Activated CD4-positive, alpha-beta T cell treated with anti-CD3 and anti-CD28 coated beads for 4 hours (primary cell): ENCODE measurements at regions not wholly inside any gene's neighbourhood (a gene's known extent, or its start where the extent isn't known, plus 50 kb on each side); places are given as distances from the start of the nearest gene placed in this dataset.
A peak's percentile ranks its signal among the peaks of the same experiment; 100 is the strongest.
"Not testable (repeated sequence)": the region's sequence is repeated elsewhere in the genome, so short reads cannot be mapped to it uniquely, and the experiment has no call there.

ENCODE experiments used
- DNase-seq, 2 donors: peaks; one replicate each; pipeline ENCODE4 v3.0.0-alpha.2; 2020

DNA sequence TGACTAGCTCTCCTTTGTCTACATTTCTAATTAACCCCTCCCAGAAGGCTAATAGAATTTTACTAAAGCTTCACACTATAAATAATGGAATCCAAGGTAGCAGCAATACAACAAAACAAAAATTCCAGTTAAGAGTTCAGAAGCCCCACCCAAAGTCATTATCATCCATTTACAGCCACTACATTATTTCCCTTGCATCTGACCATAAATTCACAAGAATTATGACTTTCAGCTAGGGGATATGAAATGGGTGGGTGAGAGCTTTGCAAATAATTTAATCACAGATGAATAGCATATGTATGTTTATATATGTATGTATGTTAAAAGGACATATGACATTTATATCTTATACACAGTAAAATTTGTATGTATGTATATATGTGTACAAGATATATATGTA, 65.3 kb upstream of the PTGDR start:
- DNase-seq, result no peak

DNA sequence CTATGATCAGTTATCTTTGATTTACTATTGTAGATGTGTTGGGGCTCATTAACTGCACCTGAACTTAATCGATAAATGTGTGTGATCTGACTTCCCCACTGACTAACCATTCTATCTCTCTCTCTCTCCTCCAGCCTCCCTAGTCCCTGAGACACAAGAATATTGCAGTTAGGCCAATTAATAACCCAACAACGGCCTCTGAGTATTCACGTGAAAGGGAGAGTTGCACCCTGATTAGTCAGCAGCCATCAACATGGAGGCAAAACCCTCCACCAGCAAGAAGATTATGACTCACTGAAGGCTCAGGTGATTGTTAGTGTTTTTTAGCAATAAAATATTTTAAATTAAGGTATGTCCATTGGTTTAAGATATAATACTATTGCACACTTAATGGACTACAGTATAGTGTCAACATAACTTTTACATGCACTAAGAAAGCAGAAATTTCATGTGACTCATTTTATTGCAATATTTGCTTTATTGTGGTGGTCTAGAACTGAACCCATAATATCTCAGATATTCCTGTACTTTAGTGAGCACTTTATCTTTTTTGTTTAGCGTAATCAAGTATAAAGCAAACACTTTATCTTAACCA, 77.1 kb upstream of the PTGDR start:
- DNase-seq, result no peak

DNA sequence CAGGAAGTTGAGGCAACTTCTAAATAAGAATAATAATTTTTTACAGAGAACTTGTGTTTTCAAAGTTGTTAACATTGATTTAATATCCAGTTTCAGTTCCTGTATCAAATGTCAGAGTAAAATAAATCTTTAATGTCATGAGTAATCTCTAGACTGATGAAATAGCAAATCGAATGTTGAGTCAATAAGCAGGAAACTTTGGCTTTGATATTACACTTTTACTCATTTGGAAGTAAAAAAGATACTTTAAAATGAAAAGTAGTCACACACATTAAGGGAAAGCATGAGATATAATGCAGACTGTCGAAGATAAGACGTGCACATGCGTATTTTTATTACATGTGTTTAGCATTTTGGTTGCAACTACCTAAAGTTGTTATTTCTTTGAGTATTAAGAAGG, 78.2 kb upstream of the PTGDR start:
- no peak for DNase-seq

DNA sequence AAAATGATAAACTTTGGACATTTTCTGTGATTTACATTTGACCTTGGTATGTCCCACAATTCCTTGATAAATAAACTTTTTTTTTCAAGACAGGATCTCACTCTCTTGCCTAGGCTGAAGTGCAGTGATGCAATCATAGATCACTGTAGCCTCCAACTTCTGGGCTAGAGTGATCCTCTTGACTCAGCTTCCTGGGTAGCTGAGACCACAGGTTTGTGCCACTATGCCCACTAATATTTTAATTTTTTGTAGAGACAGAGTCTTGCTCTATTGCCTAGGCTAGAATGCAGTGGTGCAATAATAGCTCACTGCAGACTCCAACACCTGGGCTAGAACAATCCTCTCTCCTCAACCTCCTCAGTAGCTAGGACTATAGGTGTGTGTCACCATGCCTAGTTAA, 79.1 kb upstream of the PTGDR start:
- no peak for DNase-seq

DNA sequence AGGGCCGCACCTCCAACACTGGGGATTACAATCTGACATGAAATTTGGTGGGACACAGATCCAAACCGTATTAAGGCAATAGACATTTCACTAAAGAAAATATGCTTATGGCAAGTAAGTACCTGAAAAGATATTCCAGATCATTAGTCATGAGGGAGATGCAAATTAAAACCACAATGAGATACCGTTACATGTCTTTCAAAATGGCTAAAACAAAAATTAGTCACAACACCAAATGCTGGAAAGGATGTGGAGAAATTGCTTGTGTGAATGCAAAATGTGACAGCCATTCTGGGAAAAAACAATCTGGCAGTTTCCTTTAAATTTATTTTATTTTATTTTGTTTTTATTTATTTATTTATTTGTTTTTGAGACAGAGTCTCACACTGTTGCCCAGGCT, 82.3 kb upstream of the PTGDR start:
- no peak for DNase-seq

DNA sequence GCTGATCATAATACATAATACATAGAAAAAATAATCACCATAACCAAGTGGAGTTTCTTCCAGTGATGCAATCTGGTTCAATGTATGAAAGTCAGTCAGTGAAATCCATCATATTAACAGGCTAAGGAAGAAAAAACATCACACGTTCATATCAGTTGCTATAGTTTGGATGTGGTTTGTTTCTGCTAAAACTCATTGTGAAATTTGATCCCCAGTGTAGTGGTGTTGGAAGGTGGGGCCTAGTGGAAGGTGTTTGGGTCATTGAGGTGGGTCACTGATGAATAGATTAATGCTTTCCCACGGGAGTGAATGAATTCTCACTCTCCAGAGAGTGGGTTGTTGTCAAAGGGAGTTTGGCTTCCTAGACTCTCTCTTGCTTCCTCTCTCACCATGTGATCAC, 84.6 kb upstream of the PTGDR start:
- DNase-seq, result no peak

DNA sequence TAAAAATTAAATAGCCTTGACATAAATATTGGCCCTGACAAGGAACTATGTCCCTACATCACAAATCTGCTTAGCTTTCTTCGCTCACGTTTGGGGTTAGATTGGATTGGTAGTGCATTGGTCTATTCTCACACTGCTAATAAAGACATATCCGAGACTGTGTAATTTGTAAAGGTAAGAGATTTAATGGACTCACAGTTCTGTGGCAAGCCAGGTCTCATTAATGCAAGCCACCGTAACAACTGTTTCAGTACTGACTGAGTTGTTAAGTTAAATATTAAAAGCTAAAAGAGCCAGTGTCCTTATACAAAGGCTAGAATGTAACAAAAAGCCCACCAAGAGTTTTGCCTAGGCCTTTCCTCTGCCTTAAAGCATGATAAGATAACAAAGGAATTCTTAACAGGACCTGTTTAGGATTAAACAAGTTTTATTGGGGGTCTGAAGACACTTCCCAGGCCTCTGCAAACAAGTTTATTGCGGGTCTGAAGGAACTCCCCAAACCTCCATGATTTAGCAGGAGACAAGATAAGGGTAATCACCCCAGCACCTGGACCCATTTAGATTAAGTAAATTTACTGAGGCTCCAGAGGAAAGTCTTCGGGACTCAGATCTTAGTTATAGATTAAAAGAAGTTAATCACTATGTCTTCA, 88.2 kb upstream of the PTGDR start:
- DNase-seq, result no peak

DNA sequence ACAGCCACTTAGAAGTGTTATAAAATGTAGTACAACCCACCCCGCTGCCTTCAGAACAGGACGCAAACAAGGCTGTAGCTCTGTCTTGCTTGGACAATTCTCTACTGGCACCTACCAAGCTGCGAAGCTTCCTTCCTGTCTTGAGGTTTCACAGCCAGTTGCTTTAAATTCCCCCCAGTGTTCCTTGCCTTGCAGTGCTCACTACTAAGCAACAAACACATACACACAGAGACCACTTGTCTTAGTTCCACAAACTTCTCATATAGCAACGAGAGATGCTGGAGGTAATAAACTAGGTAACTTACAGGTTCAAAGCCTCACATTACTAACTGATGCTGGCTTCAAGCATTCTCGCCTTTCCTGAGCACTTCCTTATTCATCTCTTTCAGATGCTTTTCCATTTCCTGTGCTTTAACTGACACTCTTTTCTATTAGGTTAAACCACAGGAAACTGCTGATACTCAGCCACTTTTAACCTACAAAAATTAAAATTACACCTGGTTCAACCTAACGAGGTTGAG, 91.5 kb upstream of the PTGDR start:
- peak in 1 of 2 donors; percentile 10 for DNase-seq

DNA sequence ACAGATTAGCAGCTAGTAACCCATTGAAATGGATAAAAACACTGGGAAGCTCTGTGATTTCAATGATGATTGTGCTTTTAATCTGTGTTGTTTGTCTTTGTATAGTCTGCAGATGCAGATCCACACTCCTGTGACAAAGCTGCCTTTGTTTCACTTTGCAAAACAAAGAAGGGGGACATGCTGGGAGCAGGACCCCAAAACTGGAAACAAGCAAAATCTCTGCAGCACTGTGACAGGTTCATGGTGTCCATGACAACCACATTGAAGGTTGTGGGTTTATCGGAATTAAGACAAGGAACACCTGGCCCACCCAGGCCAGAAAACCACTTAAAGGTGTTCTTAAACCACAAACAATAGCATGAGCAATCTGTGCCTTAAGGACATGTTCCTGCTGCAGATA, 95.6 kb upstream of the PTGDR start:
- not testable (repeated sequence) for DNase-seq

DNA sequence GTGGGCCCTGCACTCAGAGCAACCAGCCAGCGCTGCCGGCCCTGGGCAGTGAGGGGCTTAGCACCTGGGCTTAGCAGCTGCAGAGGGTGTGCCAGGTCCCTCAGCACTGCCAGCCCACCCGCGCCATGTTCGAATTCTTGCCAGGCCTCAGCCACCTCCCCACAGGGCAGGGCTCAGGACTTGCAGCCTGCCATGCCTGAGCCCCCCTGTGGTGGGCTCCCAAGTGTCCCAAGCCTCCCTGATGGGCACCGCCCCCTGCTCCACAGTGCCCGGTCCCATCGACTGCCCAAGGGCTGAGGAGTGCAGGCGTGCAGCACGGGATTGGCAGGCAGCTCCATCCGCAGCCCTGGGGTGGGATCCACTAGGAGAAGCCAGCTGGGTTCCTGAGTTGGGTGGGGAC, 98.0 kb upstream of the NID2 start:
- no peak for DNase-seq

DNA sequence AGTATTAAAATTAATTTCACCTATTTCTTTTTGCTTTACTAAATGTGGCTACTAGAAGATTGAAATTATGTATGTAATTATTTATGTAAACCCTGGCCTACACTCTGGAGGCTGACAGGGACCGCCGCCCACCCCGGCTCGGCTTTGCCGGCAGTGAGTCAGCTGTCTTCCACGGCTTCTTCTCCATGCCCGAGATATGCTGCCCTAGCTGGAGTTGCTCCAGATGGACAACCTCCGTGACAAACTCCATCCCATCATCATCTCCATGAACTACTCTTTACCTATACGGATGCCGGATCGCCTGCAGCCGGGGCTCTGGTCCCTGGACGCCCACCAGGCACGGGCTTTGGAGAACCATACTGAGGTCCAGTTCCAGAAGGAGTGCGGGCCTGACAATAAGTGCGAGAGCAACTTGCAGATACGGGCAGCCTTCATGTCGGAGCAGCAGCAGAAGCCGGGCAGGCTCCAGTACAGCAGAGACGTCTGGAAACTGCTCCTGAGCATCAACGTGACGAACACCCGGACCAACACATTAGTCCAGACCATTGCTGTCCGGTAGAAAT, 86.9 kb upstream of the NID2 start:
- DNase-seq, result no peak

DNA sequence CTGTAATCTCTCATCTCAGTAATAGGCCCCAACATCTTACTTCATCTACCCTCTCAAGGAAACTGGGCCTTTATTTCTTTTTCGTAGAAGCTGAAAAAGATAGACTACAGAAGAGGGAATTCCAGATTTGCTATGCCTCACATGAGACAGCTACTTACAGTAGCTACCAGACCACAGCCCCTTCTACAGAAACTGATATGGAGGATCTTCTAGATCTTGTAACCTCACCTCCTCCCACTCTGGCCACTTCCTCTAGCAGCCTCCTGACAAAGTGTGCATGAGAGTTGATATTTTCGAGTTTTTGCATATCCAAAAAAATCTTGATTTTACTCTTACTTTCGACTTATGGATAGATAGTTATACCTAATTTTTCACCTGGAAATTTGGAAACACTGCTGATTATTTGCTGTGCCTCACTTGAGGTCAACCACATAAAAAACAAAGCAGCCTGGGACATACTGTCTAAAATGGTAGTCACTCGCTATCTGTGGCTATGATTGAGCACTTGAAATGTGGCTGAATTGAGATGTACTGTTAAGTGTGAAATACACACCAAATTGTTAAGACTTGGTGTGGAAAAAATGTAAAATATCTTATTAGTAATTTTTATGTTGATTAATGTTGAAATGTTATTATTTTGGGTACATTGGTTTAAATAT, 86.3 kb upstream of the NID2 start:
- no peak for DNase-seq

DNA sequence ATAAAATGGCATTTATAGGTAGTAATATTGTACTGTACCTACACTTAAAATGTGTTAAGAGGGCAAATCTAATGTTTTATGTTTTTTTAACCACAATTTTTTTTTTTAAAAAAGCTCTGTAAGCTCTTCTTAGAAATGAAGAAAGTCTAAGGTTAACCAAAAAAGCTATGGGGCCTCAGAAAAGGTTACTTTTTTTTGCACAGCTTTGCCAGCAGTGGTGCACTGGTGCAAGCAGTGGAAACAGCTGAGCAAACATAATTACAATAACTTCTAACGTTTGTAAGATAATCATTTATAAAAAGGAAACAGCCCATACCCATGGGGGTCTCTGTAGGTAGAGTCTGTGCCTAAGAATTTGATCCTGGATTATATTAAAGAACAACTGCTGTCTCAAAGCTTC, 85.1 kb upstream of the NID2 start:
- no peak for DNase-seq

DNA sequence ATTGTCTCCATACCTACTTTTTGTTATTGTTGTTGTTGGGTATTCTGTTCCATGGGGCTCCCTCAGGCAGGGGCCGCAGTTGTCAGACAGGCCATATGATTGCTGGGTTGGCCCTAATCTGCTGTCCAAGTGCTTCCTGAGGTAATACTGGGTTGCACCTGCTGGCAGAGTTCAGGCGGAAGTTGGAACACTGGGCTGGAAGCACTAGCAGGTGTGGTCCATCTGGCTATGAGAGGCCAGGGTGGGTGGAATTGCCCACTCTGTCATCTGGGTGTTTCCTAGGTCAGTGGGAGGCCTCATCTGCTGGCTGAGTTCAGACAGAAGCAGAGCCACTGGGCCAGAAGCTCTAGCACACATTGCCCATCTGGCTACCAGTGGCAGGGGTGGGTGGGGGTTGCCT, 81.3 kb upstream of the NID2 start:
- no peak for DNase-seq

DNA sequence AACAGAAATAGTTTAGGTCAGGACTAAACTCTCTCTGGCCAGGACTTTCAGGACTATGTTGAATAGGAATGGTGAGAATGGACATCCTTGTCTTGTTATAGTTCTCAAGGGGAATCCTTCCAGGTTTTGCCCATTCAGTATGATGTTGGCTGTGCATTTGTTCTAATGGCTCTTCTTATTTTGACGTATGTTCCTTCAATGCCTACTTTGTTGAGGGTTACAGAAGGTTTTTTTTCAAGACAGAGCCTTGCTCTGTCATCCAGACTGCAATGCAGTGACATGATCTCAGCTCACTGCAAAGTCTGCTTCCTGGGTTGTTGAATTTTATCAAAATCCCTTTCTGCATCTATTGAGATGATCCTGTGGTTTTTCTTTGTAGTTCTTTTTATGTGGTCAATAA, 79.5 kb upstream of the NID2 start:
- DNase-seq, result no peak

DNA sequence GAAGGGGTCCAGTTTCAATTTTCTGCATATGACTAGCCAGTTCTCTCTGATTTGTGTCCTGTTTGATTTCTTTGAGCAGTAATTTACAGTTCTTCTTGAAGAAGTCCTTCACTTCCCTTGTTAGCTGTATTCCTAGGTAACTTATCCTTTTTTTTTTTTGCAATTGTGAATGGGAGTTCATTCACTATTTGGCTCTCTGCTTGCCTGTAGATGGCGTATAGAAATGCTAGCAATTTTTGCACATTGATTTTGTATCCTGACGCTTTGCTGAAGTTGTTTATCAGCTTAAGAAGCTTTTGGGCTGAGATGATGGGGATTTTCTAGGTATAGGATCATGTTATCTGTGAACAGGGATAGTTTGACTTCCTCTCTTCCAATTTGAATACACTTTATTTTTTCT, 77.6 kb upstream of the NID2 start:
- DNase-seq, result no peak

DNA sequence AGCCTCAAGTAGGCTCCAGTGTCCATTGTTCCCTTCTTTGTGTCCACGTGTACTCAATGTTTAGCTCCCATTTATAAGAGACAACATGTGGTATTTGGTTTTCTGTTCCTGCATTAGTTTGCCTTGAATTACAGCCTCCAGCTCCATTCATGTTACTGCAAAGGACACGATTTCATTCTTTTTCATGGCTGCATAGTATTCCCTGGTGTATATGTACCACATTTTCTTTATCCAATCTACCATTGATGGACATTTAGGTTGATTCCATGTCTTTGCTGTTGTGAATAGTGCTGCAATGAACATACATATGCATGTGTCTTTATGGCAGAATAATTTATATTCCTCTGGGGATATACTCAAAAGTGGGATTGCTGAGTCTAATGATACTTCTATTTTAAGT, 75.2 kb upstream of the NID2 start:
- DNase-seq, result not testable (repeated sequence)

DNA sequence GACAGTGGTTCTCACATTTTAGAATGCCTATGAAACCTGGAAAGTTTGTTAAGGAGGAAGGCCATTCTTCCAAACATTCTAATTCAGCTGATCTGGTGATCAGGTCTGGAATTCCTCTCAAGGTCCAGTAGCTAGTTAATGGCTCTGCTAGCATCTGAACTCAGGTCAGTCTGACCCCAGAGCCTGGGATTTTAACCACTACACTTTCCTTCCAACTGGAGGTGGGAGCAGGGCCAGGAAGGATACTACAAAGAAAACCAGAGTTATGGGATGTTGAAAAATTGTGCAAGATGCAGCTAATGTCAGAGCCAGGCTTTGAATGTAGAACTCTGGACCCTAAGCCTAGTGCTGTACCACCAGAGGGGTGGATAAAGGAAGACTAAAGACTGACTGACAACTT, 73.6 kb upstream of the NID2 start:
- no peak for DNase-seq

DNA sequence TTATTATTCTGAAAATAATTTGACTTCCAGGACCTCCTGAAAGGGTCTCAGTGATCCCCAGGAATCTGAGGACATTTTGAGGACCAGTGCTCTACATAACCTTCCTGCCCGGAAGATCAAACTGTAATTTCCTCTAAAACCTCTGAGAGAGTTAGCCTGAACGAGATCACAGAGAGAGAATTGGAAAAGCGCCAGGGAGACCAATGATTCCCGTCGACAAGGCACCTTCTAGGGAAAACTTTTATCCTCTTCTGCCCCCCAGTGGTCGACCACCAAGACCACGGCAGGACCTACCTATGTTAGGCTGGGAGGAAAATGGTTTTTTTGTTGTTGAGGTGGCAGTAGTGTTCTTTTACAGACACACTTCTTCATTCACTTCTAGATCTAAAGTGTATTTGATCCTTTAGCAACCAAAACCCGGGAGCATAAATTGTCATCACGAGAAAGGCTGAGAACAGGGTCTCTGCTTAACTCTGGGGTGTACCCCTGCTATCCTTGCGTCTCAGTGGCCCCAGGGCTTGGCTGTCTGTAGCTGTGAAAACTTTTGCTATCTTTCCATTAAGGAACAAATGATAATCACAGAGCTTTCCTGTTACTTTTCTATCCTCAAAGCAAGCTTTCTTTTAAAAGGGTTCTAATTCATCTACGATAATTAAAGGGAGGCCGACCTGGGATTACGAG, 62.9 kb upstream of the NID2 start:
- DNase-seq, result peak in 1 of 2 donors; percentile 1

DNA sequence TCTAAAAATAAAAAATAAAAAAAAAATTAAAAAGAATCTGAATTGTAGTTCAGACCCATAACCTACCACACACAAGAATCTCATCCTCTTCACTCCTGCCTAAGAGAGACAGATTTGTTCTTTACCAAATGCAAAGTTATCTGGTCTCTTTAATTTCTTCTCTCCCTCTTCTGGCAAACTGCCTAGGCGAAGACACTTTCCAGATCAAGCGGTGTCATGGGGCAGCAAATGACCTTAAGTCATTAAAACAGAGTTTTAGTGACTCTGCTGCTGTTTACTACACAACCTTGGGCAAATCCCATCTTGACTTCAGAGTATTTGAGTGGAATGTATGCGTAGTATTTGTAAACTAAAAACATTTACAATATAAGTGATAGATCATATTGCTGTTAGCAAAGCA, 60.9 kb upstream of the NID2 start:
- DNase-seq, result no peak

DNA sequence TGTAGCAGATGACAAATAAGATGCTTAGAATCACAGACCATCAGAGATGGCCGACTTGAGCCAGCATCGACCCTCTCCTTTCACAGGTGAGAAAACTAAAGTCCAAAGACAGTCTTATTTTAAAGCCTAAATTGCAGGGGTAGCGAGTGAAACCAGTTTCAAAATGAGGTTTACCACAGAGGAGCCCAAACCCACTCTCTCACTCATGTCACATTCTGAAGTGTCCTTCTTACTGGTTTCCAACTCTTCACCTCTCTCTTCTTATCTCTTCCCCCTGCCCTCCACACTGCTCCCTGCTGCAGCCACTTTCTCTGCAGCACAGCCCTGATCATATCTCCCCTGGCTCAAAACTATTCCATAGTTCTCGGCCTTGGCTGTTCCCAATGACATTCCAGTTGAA, 57.0 kb upstream of the NID2 start:
- DNase-seq, result no peak

DNA sequence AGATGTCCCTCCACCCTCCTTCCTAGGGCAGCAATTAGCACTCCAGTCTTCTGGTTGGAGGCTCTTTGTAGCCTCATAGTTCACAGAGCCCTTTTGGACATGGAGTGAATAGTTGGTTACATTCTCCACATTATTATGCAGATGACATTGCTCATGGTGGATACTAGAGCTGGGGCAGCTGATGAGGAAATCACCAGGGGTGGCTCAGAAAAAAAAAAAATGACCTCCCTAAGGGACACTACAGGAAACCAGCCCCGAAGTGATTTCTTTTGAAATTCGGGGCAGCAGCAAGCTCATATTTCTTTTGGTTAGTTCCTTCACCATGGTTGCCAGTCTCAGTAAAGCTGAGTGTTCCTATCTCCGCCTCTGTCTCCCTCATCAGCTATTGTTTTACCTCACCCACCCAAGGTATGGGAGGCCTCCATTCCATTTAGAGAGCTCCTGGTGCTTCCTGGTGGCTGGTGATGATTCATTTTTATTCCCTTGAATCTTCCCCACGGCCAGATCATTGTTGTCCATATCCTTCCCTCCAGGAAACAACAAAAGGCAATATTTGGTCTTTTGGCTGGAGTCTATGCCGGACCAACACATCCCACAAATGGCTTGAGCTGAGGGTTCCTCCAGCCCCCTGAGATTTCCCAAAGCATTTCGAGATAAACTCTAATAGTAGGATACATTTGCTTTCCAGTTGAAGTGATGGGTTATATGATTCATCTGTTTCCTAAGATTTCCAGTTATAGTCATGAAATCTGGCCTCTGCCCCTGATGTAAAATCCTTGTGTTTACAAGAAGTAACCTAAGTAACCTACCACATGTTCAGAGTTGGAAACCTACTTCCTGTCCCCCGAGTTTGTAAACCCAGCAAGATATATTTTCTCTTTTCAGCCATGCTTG, 56.2 kb upstream of the NID2 start:
- no peak for DNase-seq

DNA sequence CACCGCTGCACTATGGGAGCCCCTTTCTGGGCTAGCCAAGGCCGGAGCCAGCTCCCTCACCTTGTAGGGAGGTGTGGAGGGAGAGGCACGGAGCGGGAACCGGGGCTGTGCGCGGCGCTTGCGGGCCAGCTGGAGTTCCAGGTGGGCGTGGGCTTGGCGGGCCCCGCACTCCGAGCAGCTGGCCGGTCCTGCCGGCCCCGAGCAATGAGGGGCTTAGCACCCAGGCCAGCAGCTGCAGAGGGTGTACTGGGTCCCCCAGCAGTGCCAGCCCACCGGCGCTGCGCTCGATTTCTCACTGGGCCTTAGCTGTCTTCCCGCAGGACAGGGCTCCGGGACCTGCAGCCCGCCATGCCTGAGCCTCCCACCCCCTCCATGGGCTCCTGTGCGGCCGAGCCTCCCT, 53.3 kb upstream of the NID2 start:
- not testable (repeated sequence) for DNase-seq
